Stimulated activated CD8-positive, alpha-beta memory T cell treated with anti-CD3 and anti-CD28 coated beads, Interleukin-15, amount 100 ng/mL, for 4 hours (primary cell): ENCODE measurements at regions not wholly inside any gene's neighbourhood (a gene's known extent, or its start where the extent isn't known, plus 50 kb on each side); places are given as distances from the start of the nearest gene placed in this dataset.

ENCODE experiments used
- DNase-seq, 2 donors: peaks; one replicate each; pipeline ENCODE4 v3.0.0-alpha.2; 2020; ENCODE audit warnings: low read depth in 2 of 2

DNA sequence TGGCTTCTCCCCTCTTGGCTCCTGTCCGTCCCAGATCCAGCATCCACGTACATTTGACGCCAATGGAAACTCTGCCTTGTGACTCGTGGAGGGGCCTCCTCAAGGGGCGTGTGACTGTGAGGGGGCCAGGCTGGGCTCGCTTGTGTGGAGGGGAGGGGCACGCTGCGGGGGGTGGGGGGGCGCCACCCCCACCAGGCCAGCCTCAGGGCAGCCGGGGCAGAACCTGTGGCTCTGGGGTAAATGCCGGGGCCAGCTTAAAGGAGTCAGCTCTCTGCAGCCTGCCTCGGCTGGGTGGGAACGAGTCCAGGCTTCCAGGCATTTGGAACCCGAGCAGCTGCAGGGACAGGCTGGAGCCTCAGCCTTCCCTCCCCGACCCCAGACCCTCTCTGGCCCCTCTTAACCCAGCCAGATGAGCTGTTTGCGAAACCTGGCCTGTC is 94.1 kb downstream of the SIK1 start:
- no peak for DNase-seq

DNA sequence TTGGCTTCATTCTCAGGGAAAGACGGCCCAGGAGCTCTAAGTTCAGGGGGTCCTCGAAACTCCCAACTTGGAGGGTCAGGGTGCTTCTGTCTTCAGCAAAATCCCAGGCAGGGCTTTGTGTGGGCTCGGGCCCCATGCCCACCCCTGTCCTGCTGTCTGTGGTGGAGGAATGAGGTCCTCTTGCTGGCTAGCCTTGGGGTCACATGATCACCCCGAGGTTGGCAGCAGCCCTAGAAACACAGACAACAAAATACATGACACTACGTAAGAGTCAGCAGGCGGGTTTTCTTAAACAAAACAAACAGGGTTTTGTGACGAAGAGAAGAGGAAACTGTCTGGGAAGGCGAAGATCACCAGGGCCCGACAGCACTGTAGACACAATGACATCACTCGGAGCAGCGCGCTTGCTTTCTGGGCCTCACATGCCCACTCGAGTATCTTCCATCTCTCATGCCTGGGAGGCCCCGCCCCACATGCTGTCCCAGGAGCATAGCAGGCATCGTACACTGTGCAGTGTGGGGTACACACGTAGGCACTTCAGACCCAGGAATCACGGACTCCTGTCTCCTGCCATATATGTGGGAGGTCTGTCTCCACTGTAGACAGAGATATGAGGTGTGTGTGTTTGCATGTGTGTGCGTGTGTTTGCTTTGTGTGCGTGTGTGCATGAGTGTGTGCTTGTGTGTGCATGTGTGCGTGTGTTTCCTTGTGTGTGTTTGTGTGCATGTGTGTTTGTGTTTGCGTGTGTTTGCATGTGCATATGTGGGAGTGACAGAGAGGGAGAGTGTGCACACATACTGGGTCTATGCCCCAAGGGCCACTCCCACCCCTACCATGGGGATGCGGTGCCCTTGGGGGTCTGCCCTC is 94.7 kb downstream of the SIK1 start:
- no peak for DNase-seq

DNA sequence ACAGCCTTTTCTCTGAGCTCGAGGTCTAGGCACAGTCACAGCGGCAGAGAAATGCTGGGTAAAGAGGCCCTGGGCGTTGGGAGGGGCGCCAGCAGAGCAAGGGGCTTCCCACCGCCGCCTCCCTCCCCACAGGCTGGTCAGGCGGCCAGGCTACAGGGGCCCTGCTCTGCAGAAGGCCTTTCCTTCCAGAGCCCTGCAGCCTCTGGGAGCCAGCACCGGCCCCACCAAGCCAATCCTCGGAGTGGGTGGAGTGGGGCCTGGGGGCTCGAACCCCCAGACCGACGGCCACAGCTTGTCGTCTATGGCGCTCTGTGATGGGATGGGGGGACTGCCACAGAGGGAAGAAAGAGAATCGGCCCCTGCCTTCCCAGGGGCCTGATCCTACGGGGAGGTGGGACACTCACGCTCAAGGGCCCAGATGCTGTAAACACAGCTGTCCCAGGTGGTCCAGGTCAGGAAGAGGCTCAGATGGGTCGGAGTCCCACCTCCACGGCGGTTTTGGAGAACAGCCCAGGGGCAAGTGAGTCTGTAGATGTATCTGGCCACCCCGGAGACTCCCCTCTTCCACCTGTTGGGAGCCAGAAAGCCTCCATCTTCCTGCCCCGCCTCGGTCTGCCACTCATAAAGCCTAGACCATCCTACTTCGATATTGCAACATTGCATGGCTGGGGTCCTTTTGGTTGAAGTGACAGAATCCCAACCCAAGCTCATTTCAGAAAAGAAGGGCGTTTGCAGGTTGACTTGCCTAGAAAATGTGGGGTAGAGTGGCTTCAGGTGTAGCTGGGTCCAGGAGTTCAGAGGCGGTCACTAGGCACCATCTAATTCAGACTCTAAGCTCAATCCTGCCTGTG is 95.6 kb downstream of the SIK1 start:
- no peak for DNase-seq

DNA sequence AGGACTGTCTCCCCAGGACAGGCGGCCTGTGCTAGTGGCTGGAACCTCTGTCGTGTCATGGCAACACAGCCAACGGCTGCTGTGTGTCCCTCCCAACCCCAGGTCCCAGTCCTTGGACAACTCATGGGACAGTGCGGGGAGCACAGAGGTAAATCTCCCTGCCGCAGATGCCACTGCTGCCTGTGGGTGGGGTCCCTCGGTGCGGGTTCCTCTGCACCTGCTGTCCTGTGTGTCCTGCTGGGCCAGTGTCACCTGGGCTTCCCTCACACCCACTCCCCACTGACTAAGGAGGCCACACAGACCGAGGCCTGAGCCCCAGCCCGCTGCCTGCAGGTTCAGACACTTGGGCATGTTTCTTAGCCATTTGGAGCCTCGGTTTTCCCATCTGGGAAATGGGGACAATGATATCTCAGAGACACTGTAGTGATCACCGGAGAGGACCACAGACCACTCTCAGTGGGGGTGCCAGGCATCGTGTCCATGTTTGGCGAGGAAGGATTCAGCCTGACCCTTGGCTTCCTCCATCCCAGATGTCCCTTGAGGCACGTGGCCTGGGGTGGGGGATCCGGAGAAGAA is 96.5 kb downstream of the SIK1 start:
- no peak for DNase-seq

DNA sequence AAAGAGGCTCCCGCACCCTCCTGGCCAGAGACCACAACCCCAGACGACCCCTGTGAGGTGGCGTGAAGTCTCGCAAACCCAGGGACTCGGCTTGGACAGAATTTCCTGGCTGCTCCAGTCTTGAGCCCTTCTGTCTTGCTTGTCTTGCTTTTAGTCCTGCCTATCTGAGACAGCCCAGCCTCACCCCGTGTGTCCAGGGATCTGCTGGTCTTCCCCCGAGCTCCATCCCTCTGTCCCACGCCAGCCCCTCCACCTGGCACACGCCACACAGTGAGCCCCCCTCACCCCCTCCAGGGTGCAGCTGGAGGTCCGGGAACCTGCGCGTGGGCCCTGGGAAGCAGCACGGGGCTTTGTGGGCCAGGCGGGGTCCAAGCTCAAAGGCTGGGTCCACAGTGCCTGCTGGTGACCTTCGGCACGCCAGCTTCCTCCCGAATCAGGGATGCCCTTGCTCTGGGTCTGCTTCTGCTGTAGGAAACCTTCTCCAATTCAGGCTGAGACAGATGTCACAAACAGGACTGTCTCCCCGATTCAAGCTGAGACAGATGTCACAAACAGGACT is 97.1 kb downstream of the SIK1 start:
- DNase-seq: no peak

DNA sequence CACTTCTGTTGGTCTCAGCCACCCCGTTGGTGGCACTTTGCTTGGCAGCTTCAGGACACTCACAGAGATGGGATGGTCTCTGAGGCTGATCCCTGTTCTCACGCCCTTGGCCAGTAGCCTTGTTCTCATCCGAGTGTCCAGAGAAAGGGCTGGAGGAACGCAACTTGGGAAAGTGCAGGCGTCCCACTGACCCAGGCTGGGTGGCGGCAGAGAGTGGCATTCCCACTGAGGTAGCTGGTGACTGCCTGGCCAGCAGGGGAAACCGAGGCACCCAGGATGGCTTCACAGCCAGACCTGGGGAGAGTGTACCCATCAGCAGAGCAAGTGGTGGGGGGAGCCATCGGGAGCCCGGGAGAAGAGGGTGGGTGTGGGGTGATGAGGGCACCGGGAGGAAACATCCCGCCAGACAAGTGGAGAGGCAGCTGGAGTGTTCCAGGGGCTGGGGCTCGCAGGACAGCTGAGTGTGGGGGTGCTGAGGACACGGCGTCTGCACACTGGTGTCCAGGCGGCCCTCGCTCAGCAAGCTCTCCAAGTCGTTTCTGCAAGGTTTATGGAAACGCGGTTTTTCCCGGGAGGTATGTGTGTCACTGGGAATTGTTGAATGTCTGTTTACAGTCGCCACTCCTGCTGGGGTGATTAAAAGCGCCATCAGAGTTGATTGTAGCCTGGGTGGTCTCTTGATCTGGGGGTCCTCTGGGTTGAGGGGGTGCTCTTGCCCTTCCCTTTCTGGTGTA is 97.8 kb downstream of the SIK1 start:
- no peak for DNase-seq

DNA sequence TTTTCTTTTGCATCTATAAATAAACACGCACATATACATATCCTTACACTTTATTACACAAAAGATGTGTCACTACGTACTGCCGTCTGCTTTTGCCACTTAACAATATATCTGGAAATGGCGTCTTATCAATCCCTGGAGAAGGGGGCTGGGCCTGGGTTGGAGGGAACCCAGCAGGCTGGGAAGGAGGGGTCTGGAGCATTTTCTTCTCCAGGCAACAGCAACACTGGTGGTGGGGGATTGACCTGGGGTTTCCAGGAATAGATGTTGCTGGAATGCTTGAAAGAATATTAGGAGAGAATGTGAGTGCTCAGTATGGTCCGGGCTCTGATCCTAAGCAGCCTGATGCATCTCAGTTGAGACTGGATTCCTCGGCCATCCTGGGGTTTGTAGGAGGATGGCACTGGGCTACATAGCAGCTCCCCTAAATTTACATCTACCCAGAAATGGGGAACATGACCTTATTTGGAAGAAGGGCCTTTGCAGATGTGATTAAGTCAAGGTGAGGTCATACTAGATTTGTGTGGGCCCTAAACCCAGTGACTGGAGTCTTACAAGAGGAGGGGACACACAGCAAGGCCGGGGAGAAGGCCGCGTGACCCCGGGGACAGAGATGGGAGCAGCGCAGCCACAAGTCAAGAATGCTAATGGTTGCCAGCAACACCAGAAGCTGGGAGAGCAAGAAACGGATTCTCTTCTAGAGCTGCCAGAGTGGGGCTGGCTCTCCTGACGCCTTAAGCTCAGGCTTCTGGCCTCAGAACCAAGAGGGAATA is 98.6 kb downstream of the SIK1 start:
- no peak for DNase-seq

DNA sequence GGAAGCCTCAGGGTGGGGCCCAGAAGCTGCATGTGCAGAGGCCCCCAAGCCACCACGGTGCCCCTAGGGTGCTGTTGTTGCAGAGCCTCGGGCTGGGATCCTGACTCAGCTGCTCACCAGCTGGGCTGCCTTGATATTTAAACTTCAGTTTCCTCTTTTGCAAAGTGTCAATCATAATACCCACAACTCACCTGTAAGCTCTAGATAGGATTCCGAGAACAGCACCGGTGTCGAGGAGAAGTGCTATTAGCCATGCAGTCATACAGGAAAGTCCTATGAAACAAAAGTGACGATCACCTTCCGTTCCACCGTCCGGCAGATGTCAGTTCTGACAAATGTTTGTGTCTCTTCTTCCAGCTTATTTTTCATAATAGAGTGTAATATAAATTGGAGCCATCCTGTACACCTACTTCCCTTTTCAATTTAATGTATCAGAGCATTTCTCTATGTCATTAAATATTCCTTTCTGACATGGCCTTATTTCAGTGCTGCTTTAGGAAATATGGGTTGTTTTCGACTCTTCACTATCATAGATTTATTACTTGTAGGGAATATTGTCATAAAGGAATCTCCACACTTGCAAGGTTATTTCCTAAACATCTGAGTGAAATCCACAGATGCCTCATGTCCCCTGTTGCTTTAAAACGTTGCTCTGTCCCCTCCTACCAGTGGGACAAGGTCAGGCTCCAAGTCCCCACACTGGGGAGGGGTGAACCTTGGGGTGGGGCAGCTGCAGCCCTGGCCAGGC is 100.8 kb downstream of the SIK1 start:
- no peak for DNase-seq

DNA sequence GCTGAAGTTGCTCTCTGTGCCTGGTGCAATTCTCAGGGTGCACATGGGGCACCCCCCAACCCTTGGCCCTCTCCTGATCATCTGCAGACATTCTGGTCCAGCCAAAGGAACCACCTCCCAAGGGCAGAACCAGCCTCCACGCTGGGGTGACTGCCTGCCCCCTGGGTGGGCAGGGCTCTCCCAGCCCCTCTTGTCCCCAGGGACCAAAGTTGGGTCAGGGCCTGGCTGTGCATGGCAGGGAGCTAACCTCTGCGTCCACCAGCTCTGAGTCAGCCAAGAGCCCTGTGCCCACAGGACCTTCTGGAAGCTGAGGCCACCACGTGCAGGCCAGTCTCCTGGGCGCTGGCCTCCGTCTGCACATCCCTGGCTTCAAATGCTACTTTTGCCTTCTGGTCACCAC is 101.9 kb downstream of the SIK1 start:
- DNase-seq: no peak

DNA sequence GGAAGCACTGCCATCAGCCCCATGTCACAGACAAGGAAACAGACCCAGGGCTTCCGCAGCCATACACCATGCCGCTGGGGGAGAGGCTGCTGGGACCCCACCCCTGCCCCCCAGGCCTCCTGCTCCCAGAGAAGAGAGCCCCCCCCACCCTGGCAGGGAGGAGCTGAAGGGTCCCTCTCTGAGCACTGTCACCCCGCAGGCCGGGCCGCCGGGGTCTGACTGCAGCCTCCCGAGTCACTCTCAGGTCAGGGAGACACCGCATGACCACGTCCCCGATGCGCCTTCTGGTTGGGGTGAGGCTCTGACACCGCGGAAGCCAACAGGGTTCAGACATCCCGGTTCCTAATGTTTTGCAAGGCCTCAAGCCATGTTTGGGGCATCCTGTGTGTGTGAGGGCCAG is 102.3 kb downstream of the SIK1 start:
- DNase-seq: no peak

DNA sequence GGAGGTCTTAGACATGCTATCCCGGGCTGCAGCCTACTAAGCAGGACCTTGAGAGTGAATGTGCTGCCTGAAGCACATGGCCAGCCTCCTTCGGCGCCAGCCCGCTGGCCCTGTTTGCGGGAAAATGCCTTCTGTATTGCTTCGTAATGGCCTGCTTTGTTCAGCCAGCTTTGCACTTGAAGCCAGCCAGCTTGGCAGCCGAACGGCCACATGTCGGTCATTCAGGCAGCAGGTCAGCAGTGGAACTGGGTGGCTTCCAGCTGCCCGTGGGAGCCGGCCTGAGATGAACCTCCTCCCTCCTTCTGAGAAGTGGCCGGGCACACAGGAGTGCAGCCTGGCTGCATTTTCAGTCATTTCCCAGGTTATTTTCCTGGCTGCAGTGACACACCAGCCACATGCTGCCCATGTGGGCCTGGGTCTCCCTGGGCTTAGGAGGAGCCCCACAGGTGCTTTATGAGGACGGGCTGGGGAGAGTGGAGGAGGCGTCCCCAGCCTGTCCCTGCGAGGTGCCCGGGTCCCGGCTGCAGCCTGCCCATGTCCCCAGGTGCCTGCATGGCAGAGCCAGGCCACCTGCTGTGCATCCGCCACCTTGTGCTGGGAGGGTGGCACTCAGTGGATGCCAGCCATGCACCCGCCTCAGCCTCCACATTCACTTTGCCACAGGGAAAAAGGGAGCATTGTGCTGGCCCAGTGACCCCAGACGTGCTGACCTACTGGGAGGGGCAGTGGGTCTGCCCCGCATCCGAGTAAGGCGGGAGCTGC is 103.5 kb downstream of the SIK1 start:
- DNase-seq: no peak

DNA sequence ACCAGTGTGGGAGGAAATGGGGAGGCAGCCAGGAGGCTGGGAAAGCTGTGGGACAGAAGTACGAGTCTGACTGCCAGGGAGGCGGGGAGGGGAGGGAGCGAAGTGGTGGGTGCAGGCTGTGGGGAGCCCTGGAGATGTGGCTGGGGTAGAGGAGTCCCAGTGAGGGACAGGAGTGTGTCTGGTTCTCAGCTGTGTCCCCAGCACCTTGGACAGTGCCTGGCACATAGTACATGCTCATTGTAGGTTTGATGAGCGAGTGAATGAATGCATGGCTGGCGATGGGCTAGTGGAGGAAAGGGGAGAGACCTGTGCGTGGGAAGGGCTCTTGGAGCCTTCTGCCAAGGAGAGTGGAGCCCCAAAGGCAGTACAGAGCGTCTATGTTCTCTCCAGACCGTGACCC is 104.1 kb downstream of the SIK1 start:
- no peak for DNase-seq

DNA sequence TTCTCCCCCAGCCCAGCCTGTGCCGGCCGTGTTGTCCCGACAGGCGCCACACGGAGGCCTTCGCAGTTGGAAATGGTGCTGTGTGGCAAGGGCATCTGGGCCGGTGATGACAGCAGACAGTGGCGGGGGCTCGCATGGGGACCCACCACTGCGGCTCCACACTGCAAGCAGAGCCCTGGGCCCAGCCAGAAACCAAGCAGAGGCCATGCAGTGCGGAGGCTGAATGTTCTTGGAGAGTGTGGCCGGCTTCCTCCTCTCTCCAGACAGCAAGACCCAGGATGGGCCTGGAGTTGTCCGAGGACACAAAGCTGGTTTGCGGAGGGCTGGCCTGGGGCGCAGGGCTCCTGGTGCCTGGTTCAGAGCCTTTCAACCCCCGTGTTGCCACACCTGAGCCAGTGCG is 104.6 kb downstream of the SIK1 start:
- DNase-seq: no peak

DNA sequence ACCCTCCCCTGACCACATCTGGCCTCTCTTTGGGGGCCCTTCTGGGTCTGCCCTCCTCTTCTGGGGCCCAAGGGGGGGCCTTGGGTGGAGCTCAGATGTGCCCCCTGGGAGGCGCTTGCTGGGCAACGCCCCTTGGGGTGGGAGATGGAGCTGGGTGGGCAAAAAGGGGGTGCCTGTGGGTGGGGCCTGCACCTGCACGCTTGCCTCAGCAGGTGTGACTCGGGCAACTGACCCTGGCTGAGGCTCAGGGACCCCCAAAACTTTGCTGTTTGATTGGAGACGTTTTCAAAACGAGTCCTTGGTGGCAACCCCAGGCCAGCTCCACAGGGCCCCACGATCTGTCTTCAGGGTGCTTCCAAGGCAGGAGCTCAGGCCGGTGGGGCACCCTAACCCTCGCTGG is 105.3 kb downstream of the SIK1 start:
- DNase-seq: no peak

DNA sequence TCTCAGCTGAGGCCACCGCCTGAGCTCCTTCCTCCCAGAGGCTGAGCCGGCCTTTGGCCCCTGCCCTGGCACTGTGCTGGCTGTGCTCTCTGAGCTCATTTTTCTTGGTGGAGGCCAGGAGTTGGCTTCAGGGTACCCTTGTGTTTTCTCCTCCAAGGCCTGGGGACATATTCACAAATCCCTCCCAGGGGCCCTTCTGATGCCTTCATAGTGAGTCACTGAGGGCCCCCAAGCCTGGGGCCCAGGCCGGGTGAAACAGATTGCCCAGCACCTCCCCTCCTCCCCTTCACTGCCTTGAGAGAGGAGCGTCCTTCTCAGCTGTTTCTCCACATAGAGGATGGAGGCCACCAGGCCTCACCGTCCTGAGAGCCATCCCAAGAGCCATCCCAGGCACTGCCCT is 105.8 kb downstream of the SIK1 start:
- no peak for DNase-seq

DNA sequence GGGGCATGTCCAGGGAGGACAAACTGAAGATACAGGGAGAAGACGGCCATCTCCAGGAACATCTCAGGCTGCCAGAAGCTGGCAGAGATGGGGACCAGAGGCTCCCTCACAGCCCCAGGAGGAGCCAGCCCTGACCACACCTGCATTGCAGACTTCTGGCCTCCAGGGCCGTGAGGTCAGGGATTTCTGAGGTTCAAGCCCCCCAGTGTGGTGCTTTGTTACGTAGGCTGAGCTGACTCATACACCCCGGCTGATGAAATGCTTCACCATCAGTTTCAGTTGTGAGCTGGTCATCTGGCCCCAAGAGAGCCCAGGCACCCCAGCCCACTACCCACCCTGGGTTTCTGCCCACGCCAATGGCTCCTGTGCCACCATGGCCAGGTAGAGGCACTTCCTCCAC is 106.4 kb downstream of the SIK1 start:
- DNase-seq: no peak

DNA sequence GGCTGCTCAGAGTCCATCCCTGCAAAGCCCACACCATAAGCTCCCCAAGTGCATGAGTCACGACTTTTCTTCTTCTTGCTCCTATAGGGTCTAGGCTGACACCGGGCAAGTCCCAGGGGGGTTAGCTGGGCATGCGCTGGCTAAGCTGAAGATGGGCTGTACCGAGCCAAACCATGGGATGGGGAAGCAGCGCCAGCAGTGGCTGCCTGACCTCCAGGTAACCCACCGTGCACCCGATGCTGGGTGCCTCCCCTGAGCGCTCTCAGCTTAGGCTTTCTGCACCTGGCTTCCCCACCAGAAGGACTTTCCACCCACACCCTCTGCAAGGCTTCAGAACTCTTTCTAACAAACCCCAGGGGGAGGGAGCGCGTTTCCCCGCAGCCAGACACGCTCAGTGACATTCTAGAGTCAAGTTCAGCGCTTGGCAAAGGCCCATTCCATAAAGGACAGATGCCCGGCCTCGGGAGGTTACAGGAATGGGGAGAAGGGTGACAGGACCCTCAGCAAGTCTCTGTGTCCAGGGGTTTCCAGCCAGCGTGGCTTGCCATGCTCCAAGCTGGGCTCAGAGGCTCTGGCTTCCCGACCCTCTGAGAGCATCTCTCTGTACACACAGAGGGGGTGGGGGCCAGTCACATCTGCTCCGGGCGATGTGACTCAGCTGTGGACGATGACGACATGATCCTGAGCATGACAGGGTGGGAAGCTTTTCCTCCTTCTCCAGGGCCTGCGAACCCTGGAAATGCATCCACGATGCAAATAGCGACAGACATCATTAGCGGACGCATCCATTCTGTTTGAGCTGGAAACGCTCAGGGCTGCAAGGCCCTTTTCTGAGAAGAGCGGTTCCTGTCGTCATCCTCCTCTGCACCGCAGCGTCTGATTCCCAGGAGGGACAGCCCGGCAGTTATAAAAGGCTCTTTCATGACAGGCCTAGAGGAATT is 107.8 kb downstream of the SIK1 start:
- DNase-seq: no peak

DNA sequence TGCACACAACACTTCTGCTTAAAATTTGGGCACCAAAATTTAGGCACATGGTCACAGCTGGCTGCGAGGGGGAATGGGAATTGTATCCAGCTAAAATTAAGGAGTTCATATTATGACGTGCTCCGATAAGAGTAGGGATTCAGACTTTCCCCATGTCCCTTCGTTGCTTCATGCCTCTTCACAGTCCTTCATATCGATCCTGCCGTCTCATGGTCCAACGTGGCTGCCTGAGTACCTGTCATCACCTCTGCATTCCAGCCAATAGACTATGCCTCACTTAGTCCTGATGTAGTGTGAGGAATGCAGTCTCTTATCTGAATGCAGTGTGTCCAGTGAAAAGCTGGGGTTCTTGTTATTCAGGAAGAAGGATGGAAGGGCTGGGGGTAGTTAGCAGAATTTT is 108.6 kb downstream of the SIK1 start:
- DNase-seq: no peak
